ENCODE measurements at regions not wholly inside any gene's neighbourhood (a gene's known extent, or its start where the extent isn't known, plus 50 kb on each side); places are given as distances from the start of the nearest gene placed in this dataset.
"Not testable (repeated sequence)": the region's sequence is repeated elsewhere in the genome, so short reads cannot be mapped to it uniquely, and the experiment has no call there.

DNA sequence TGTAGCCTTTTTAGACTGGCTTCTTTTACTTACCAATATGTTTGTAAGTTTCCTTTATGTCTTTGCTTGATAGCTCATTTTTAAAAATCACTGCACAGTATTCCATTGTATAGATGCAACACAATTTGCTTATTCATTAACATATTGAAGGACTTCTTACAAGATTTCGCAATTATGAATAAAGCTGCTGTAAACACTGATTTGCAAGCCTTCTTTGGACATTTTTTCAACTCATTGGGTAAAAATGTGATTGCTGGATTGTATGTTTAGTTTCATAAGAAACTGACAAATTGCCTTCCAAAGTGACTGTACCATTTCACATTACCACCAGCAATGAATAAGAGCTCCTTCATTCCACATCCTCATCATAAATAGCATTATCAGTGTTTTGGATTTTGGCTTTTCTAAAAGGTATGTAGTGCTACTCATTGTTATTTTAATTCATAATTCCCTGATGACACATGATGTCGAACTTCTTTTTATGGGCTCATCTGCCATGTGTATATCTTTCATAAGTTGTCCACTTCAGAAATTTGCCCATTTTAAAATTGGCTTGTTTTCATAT, 80.7 kb downstream of the TFAP2B start:
- no peak for DNase-seq (ENCODE audit: low spot score)

DNA sequence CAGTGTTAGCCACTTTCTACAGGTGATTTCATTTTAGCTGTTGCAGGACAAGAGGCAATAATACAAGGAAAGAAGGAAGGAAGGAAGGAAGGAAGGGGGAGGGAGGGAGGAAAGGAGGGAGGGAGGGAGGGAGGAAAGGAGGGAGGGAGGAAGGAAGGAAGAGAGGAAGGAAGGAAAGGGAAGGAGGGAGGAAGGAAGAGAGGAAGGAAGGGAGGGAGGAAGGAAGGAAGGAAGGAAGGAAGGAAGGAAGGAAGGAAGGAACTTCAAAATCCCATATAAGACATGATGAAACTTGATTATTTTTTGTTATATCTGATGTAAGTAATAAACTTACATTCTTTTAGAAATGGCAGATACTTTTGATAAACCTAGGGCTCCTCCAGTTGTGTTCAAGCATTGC, 83.6 kb downstream of the TFAP2B start:
- DNase-seq (ENCODE audit: low spot score), result no peak

DNA sequence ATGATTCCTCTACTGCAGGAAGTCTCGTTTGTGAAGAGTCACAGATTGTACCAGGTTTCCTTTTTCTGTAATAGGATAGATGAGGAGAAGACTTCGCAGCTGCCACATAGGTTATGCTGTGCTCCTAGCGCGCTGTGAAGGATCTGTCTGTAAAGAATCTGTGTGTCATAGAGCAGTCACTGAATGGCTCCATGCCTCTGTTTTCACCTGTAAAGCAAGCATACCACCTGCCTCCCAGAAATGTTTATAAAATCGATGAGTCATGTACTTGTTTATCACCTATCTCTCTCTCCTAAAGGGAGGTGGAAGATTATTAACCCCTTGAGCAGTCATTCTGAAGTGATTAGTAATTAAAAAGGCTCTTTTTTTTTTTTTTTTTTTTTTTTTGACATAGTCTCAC, 86.6 kb downstream of the TFAP2B start:
- no peak for DNase-seq (ENCODE audit: low spot score)

DNA sequence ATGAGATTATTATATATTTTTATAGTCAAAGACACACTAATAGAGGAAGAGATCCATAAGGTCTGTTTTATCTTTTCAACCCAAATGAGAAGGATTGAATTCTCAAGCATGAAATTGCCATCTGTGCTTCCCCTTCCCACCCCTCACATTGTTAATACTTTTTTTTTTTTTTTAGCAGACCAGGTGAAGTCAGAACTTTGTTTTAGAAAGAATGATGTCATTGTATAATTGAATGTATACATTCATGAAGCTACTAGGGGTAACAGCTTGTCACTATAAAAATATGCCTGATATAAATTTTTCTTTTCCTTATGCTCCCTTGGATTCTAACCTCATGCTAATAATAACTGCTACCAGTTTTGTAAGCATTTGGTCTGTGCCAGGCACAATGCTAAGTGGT, 88.9 kb downstream of the TFAP2B start:
- DNase-seq (ENCODE audit: low spot score), result no peak

GRCh38 chr6:50913105-50913770, 94.6 kb downstream of the TFAP2B start:
- DNase-seq (ENCODE audit: low spot score), result no peak

DNA sequence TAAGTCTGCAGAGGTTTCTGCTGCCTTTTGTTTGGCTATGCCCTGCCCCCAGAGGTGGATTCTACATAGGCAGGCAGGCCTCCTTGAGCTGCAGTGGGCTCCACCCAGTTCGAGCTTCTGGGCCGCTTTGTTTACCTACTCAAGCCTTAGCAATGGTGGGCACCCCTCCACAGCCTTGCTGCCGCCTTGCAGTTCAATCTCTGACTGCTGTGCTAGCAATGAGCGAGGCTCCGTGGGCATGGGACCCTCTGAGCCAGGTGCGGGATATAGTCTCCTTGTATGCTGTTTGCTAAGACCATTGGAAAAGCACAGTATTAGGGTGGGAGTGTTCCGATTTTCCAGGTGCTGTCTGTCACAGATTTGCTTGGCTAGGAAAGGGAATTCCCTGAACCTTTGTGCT, 102.7 kb downstream of the TFAP2B start:
- not testable (repeated sequence) for DNase-seq (ENCODE audit: low spot score)

GRCh38 chr6:50921968-50922367, 103.3 kb downstream of the TFAP2B start:
- no peak for DNase-seq (ENCODE audit: low spot score)

GRCh38 chr6:50922579-50923525, 104.2 kb downstream of the TFAP2B start:
- DNase-seq (ENCODE audit: low spot score), result no peak

- DNase-seq (ENCODE audit: low spot score), result no peak
These were observed 106.1 kb downstream of the TFAP2B start for GRCh38 chr6:50924758-50925157.

DNA sequence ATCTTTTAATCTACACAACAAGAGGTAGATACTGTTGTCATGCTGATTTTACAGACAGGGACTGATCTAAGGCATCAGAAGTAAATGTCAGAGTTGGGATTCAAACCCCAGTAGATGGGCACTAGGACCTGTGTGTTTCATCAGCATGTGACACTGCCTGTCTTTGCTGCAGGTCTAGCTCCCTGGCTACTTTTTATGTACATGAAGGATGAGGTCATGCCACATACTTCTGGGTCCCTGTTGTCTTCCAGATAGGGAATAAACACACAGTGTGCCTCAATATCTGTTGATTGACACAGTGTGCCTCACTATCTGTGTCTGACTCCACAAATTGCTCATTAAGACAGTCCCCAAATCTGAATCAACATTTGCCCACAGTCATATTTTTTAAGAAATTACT, 106.9 kb downstream of the TFAP2B start:
- DNase-seq (ENCODE audit: low spot score), result no peak

DNA sequence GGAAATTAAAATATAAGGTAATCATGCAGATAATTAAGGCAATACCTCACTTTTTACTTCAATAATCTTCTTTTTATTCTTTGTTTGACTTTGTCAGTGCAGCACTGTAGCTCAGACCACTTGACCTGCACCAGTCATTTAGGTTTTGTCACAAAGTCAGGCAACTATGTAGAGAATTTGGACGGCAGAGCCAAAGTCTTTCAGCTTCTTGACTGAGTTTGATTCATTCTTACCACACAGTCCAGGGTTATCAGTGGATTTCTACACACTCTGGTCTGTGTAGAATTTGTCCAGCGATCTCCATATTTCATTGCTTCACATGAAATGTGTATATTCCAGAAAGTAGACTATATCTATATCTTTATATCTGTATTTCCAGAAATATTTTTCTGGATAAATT, 107.3 kb downstream of the TFAP2B start:
- no peak for DNase-seq (ENCODE audit: low spot score)

GRCh38 chr6:50927800-50928199, 109.1 kb downstream of the TFAP2B start:
- DNase-seq (ENCODE audit: low spot score), result no peak

DNA sequence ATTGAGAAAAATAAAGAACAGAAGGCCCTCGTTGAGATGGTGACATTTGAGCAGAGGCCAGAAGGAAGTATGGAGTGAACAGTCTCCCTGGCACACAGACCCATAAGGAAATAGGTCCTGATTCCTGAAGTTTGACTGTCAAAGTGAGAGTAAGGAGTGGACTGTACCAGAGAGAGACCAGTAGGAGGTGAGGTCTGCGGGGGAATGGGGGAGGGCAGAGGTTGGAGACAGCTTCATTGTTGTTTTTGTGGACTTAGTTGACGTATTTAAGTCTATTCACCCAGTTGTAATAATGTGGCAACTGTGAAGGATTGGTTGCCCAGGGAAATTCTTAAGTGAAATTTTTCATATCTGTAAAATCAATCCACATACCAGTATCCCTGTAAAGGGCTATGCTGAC, 110.7 kb downstream of the TFAP2B start:
- no peak for DNase-seq (ENCODE audit: low spot score)

- no peak for DNase-seq (ENCODE audit: low spot score)
These were observed 116.8 kb downstream of the TFAP2B start for GRCh38 chr6:50935442-50935841.

- no peak for DNase-seq (ENCODE audit: low spot score)
These were observed 117.6 kb downstream of the TFAP2B start for GRCh38 chr6:50936277-50936681.

DNA sequence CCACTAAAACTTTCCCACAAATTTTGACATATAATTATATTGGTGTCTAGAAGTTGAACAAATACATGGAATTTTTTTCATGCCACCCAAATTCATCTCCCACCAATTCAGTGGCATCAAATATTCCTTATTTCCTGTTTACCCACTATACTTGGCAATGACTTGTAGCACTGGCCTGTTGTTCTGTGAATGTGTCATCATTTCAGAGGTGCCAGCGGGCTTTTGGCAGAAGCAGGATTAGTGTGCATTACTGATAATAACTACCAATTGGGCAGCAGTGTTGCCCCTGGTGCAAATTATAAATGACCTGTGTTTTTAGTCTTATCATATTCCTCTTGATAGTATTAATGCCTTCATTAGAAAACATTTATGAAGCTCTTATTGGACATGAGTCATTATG, 121.3 kb downstream of the TFAP2B start:
- DNase-seq (ENCODE audit: low spot score), result no peak

DNA sequence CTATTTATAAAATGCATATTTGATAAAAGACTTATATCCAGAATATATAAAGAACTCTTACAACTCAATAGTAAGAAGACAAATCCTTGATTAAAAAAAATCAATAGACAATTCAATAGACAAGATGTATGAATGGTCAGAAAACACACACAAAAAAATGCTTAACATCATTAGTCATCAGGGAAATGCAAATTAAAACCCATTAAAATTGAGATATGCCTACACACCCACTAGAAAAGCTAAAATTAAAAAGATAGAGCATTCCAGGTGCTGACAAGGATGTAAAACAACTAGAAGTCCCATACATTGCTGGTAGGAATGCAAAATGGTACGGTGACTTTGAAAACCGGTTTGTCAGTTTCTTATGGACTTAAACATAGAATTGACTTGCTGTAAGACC, 127.1 kb downstream of the TFAP2B start:
- DNase-seq (ENCODE audit: low spot score), result no peak

DNA sequence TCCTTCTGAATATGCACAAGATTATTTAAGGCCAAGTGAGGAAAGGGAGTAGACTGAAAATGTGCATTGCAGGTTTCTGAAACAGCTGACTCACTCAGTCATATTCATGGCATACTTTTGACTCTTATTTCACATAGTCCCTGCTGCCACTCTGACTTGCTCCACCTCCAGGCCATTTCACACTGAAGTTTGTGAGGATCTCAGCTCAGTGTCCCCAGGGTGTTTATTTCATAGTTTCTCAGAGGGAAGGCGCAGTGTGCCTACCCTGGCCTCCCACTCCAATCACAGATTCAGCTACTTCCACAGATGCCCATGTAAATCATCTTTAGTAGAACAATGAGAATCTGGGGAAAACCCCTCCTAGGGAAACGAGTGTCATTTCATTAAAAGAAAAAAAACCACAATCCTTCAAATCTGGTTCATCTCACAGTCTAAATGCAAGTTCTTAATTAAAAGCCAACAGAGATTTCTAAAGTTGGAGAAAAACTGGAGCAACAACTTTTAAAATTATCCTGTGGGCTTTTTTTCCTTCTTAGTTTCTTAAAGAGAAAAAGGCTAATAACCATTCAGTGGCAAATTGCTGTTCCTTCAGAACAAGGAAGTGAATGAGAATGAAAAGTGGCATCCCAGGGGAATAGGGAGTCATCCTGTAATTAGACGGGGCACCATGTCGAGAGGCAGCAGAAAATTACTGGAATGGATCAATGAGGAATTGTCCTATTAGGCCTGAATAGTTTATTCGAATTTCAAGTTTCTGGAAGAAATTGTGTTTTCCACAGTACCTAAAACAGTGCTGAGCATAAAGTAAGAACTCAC, 133.6 kb downstream of the TFAP2B start:
- no peak for DNase-seq (ENCODE audit: low spot score)

DNA sequence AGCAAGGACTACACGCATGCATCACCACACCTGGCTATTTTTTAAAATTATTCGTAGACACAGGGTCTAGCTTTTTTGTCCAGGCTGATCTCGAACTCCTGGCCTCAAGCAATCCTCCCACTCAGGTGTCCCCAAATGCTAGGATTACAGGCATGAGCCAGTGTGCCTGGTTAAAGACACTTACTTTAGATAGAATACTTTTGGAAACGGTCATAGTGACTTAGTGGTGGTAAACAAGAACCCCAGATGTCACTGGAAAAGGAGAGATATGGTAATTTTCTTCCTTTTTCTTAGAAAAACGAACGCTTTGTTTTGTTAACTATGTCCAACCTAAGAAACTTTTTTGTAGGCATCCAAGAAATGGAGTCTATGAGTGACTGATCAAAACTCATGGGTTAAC, 137.3 kb downstream of the TFAP2B start:
- no peak for DNase-seq (ENCODE audit: low spot score)

GRCh38 chr6:50958148-50958697, 139.6 kb downstream of the TFAP2B start:
- no peak for DNase-seq (ENCODE audit: low spot score)

GRCh38 chr6:50959081-50959641, 140.5 kb downstream of the TFAP2B start:
- DNase-seq (ENCODE audit: low spot score), result no peak

DNA sequence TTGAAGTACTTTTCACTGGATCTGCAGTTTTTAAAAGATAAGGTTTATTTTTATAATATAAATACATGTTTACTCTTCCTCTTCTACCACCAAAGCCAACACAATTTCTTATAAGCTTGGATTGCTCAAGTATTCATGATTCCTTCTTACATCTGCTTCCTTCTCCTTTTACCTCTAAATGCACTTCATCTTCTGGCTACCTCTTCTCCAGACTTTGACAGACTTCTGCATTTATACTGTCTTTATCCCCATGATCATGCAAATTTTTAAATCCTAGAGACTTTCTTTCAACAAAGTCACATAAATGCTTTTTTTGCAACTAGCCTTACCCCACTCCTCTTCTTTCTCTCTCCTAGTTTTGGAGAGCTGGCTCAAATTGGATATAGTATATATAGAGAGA, 142.9 kb downstream of the TFAP2B start:
- no peak for DNase-seq (ENCODE audit: low spot score)

Data from globus pallidus (tissue), 1 donor.